SK-N-MC (cell line): ENCODE measurements at regions not wholly inside any gene's neighbourhood (a gene's known extent, or its start where the extent isn't known, plus 50 kb on each side); places are given as distances from the start of the nearest gene placed in this dataset.

Experiments used
- DNase-seq: peaks from one replicate; pipeline ENCODE4 v3.0.0-alpha.2; 2011; ENCODE audit warnings: low read depth, low spot score
- H3K27ac ChIP-seq: fragments of 200-600 bp; sonication (generic); 2 replicates; pipeline ENCODE4 v1.5.1; 2016; ENCODE audit warnings: mixed run types
- H3K36me3 ChIP-seq: fragments of 200-600 bp; sonication (generic); 2 replicates; pipeline ENCODE4 v1.6.1; 2017; ENCODE audit warnings: antibody characterized with exemption, low read length, mixed read lengths; ENCODE audit not compliant: insufficient read depth
- H3K4me3 ChIP-seq: fragments of 200-600 bp; sonication (generic); 2 replicates; pipeline ENCODE4 v1.5.1; 2016
- H3K9ac ChIP-seq: fragments of 200-600 bp; sonication (generic); 2 replicates; pipeline ENCODE4 v1.8.0; 2017; ENCODE audit warnings: mixed run types, mixed read lengths; ENCODE audit not compliant: insufficient read length
- H3K9me3 ChIP-seq: fragments of 200-600 bp; sonication (generic); 2 replicates; pipeline ENCODE4 v1.6.1; 2017; ENCODE audit warnings: low read depth, mild to moderate bottlenecking, antibody characterized with exemption, low read length, moderate library complexity, mixed read lengths
- EZH2 ChIP-seq: fragments of 200-600 bp; sonication (generic); IDR thresholded peaks from one replicate; pipeline ENCODE4 v1.6.1; 2017; ENCODE audit warnings: antibody characterized with exemption
- FOXP2 ChIP-seq: optimal IDR thresholded peaks from 2 replicates; pipeline ENCODE3; 2011; ENCODE audit warnings: mild to moderate bottlenecking, moderate library complexity; ENCODE audit not compliant: insufficient read depth; ENCODE audit errors: extremely low read length, control extremely low read depth
- POLR2AphosphoS5 ChIP-seq: IDR thresholded peaks from 2 replicates; pipeline ENCODE4 v1.6.1; 2012; ENCODE audit warnings: mild to moderate bottlenecking, low read depth, low read length, borderline replicate concordance

GRCh38 chr2:41791523-41791922 is 256.3 kb upstream of the PKDCC start:
- Histone ChIP-seq H3K9me3 (no peaks in the 10 kb centered on the region), H3K36me3 (no peaks in the 10 kb centered on the region), H3K9ac (no peak overlapping the region), H3K4me3 (no peak overlapping the region), H3K27ac (no peak overlapping the region)
- no peak for DNase-seq
- no peak for TF ChIP-seq FOXP2
- TF ChIP-seq EZH2: no peak
- no peak for TF ChIP-seq POLR2AphosphoS5

GRCh38 chr2:41803361-41803760 is 244.5 kb upstream of the PKDCC start:
- no peak for TF ChIP-seq EZH2
- TF ChIP-seq POLR2AphosphoS5: no peak
- no peak for TF ChIP-seq FOXP2
- Histone ChIP-seq H3K27ac (no peak overlapping the region), H3K9ac (no peak overlapping the region), H3K9me3 (no peaks in the 10 kb centered on the region), H3K36me3 (no peaks in the 10 kb centered on the region), H3K4me3 (no peak overlapping the region)
- no peak for DNase-seq

GRCh38 chr2:41806286-41806685 is 241.5 kb upstream of the PKDCC start:
- Histone ChIP-seq H3K27ac (no peak overlapping the region), H3K4me3 (no peak overlapping the region), H3K9me3 (no peaks in the 10 kb centered on the region), H3K36me3 (no peaks in the 10 kb centered on the region), H3K9ac (no peak overlapping the region)
- DNase-seq: no peak
- TF ChIP-seq POLR2AphosphoS5: no peak
- TF ChIP-seq FOXP2: no peak
- no peak for TF ChIP-seq EZH2

GRCh38 chr2:41821167-41821566 is 226.7 kb upstream of the PKDCC start:
- no peaks in the 10 kb centered on the region for H3K36me3 ChIP-seq
- no peak overlapping the region for H3K27ac ChIP-seq
- no peaks in the 10 kb centered on the region for H3K9me3 ChIP-seq
- H3K4me3 ChIP-seq: no peak overlapping the region
- DNase-seq: no peak
- no peak overlapping the region for H3K9ac ChIP-seq
- TF ChIP-seq POLR2AphosphoS5 (no peak), EZH2 (no peak), FOXP2 (no peak)

- TF ChIP-seq FOXP2 (no peak), EZH2 (no peak), POLR2AphosphoS5 (no peak)
- DNase-seq: no peak
- no peak overlapping the region for H3K27ac ChIP-seq
Measured at GRCh38 chr2:41826921-41827320, 220.9 kb upstream of the PKDCC start.

GRCh38 chr2:41827354-41827971 is 220.4 kb upstream of the PKDCC start:
- H3K9ac ChIP-seq: no peak overlapping the region
- H3K27ac ChIP-seq: no peak overlapping the region
- DNase-seq: no peak
- TF ChIP-seq FOXP2: no peak
- no peak for TF ChIP-seq EZH2
- TF ChIP-seq POLR2AphosphoS5: no peak
- no peaks in the 10 kb centered on the region for H3K9me3 ChIP-seq
- no peak overlapping the region for H3K4me3 ChIP-seq
- no peaks in the 10 kb centered on the region for H3K36me3 ChIP-seq

More at GRCh38 chr2:41826921-41827320, 220.9 kb upstream of the PKDCC start:
- H3K4me3 ChIP-seq: no peak overlapping the region
- H3K36me3 ChIP-seq: no peaks in the 10 kb centered on the region
- no peak overlapping the region for H3K9ac ChIP-seq
- H3K9me3 ChIP-seq: no peaks in the 10 kb centered on the region

- no peak for DNase-seq
- Histone ChIP-seq H3K9ac (no peak overlapping the region), H3K36me3 (no peaks in the 10 kb centered on the region), H3K27ac (no peak overlapping the region), H3K9me3 (no peaks in the 10 kb centered on the region), H3K4me3 (no peak overlapping the region)
- no peak for TF ChIP-seq EZH2
- TF ChIP-seq FOXP2: no peak
- no peak for TF ChIP-seq POLR2AphosphoS5
Measured at GRCh38 chr2:41828052-41828643, 219.7 kb upstream of the PKDCC start.

- Histone ChIP-seq H3K9me3 (no peaks in the 10 kb centered on the region), H3K27ac (no peak overlapping the region)
- no peak for DNase-seq
Measured at GRCh38 chr2:41829052-41829451, 218.8 kb upstream of the PKDCC start.

More at GRCh38 chr2:41829052-41829451, 218.8 kb upstream of the PKDCC start:
- Histone ChIP-seq H3K36me3 (no peaks in the 10 kb centered on the region), H3K4me3 (no peak overlapping the region), H3K9ac (no peak overlapping the region)
- TF ChIP-seq EZH2 (no peak), FOXP2 (no peak), POLR2AphosphoS5 (no peak)
